MM.1S (cell line): ENCODE measurements at regions not wholly inside any gene's neighbourhood (a gene's known extent, or its start where the extent isn't known, plus 50 kb on each side); places are given as distances from the start of the nearest gene placed in this dataset.
"Not testable (repeated sequence)": the region's sequence is repeated elsewhere in the genome, so short reads cannot be mapped to it uniquely, and the experiment has no call there.

Source experiments
- DNase-seq: peaks from one replicate; pipeline ENCODE4 v3.0.0-alpha.2; 2015
- H2AFZ ChIP-seq: fragments of 300-600 bp; sonication (generic); 2 replicates; pipeline ENCODE4 v1.6.0; 2016; ENCODE audit warnings: antibody characterized with exemption, low read length
- H3F3A ChIP-seq: fragments of 300-600 bp; sonication (generic); 2 replicates; pipeline ENCODE4 v1.6.1; 2016; ENCODE audit warnings: mild to moderate bottlenecking, antibody characterized with exemption, low read length, moderate library complexity, mixed read lengths; ENCODE audit not compliant: insufficient read depth
- H3K27ac ChIP-seq: fragments of 300-600 bp; sonication (generic); 2 replicates; pipeline ENCODE4 v1.5.1; 2016; ENCODE audit warnings: mild to moderate bottlenecking, low read length
- H3K27me3 ChIP-seq: fragments of 300-600 bp; sonication (generic); replicated peaks from 2 replicates; pipeline ENCODE4 v1.6.0; 2016; ENCODE audit warnings: low read length; ENCODE audit not compliant: insufficient read depth
- H3K36me3 ChIP-seq: fragments of 300-600 bp; sonication (generic); replicated peaks from 2 replicates; pipeline ENCODE4 v1.6.1; 2016; ENCODE audit warnings: mild to moderate bottlenecking, low read length, mixed read lengths; ENCODE audit not compliant: insufficient read depth
- H3K4me1 ChIP-seq: fragments of 300-600 bp; sonication (generic); 2 replicates; pipeline ENCODE4 v1.6.1; 2016; ENCODE audit warnings: low read length, mixed read lengths
- H3K4me2 ChIP-seq: fragments of 300-600 bp; sonication (generic); 2 replicates; pipeline ENCODE4 v1.6.0; 2016; ENCODE audit warnings: low read depth, low read length
- H3K4me3 ChIP-seq: fragments of 300-600 bp; sonication (generic); 2 replicates; pipeline ENCODE4 v1.5.1; 2016; ENCODE audit warnings: low read length, mixed read lengths
- H3K79me2 ChIP-seq: fragments of 300-600 bp; sonication (generic); 2 replicates; pipeline ENCODE4 v1.6.1; 2016; ENCODE audit warnings: mixed run types, low read length, mixed read lengths
- H3K9ac ChIP-seq: fragments of 300-600 bp; sonication (generic); 2 replicates; pipeline ENCODE4 v1.6.1; 2016; ENCODE audit warnings: low read length, mixed read lengths
- H3K9me2 ChIP-seq: fragments of 300-600 bp; sonication (generic); replicated peaks from 2 replicates; pipeline ENCODE4 v1.6.1; 2016; ENCODE audit warnings: mild to moderate bottlenecking, low read length, mixed read lengths; ENCODE audit not compliant: insufficient read depth
- H3K9me3 ChIP-seq: fragments of 300-600 bp; sonication (generic); replicated peaks from 2 replicates; pipeline ENCODE4 v1.6.1; 2016; ENCODE audit warnings: mild to moderate bottlenecking, low read length, mixed read lengths; ENCODE audit not compliant: insufficient read depth
- H4K20me1 ChIP-seq: fragments of 300-600 bp; sonication (generic); 2 replicates; pipeline ENCODE4 v1.6.1; 2016; ENCODE audit warnings: mild to moderate bottlenecking, low read length, moderate library complexity, mixed read lengths; ENCODE audit not compliant: insufficient read depth
- EZH2 ChIP-seq: fragments of 300-600 bp; sonication (generic); optimal IDR thresholded peaks from 2 replicates; pipeline ENCODE3; 2017; ENCODE audit warnings: low read depth, mild to moderate bottlenecking, antibody characterized with exemption, low read length, mixed read lengths
- EZH2phosphoT487 ChIP-seq: fragments of 300-600 bp; sonication (generic); IDR thresholded peaks from 2 replicates; pipeline ENCODE4 v1.6.1; 2018; ENCODE audit warnings: antibody characterized with exemption, low read length
- TF ChIP-seq, protein P1 (sequence below): fragments of 300-600 bp; sonication (generic); IDR thresholded peaks from 2 replicates; pipeline ENCODE4 v1.5.1; 2016; ENCODE audit warnings: antibody characterized with exemption, low read length, mixed read lengths

DNA sequence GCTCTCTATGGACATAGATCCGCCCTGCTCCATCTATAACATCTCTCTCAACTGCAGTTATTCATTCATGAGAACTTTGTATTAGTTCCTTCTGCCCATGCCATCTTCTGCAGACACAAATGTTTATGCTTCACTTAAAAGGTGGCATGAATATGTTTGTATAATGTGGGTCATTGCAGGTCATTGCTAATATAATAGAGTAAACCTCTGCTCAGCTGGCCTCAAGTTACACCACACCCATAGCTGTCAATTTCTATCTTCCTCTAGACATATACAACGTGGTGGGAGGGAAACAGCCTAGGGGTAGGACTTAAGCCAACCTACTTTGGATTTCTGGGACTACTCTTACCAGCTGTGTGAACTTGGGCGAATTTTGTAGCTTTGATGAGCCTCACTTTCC, 129.8 kb downstream of the ATXN3L start:
- Histone ChIP-seq H3K9ac (no peak overlapping the region), H3K27ac (no peak overlapping the region), H3K4me1 (no peaks in the 10 kb centered on the region), H3K9me3 (no peaks in the 10 kb centered on the region), H3K36me3 (no peaks in the 10 kb centered on the region), H3K79me2 (no peaks in the 10 kb centered on the region), H3F3A (no peaks in the 10 kb centered on the region), H2AFZ (no peak overlapping the region), H3K27me3 (no peaks in the 10 kb centered on the region), H3K9me2 (no peaks in the 10 kb centered on the region), H3K4me3 (no peak overlapping the region), H4K20me1 (no peaks in the 10 kb centered on the region), H3K4me2 (no peak overlapping the region)
- TF ChIP-seq EZH2phosphoT487 (no peak), EZH2 (no peak)
- TF ChIP-seq, protein P1, sequence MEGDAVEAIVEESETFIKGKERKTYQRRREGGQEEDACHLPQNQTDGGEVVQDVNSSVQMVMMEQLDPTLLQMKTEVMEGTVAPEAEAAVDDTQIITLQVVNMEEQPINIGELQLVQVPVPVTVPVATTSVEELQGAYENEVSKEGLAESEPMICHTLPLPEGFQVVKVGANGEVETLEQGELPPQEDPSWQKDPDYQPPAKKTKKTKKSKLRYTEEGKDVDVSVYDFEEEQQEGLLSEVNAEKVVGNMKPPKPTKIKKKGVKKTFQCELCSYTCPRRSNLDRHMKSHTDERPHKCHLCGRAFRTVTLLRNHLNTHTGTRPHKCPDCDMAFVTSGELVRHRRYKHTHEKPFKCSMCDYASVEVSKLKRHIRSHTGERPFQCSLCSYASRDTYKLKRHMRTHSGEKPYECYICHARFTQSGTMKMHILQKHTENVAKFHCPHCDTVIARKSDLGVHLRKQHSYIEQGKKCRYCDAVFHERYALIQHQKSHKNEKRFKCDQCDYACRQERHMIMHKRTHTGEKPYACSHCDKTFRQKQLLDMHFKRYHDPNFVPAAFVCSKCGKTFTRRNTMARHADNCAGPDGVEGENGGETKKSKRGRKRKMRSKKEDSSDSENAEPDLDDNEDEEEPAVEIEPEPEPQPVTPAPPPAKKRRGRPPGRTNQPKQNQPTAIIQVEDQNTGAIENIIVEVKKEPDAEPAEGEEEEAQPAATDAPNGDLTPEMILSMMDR, result no peak
- DNase-seq, result no peak

DNA sequence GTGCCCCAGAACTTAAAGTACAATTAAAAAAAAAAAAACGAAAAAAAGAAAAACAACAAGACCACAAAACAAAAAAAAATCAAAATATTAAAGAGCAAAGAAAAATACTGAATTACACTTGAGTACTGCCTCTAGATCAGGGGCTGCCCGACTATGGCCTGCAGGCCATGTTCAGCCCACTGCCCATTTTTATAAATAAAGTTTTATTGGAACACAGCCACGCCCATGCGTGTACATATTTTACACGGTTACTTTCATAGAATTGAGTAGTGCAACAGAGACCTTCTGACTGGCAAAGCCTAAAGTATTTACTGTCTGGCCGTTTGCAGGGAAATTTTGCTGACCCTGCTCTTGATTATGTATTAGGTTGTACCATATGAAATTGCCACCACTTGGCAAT, 130.5 kb downstream of the ATXN3L start:
- H3K9me3 ChIP-seq, result no peaks in the 10 kb centered on the region
- TF ChIP-seq, protein P1, result no peak
- TF ChIP-seq EZH2phosphoT487, result no peak
- TF ChIP-seq EZH2, result no peak
- no peaks in the 10 kb centered on the region for H3K36me3 ChIP-seq
- H3K4me1 ChIP-seq, result no peaks in the 10 kb centered on the region
- no peaks in the 10 kb centered on the region for H3K9me2 ChIP-seq
- no peak overlapping the region for H3K4me3 ChIP-seq
- no peak overlapping the region for H3K4me2 ChIP-seq
- no peak overlapping the region for H3K27ac ChIP-seq
- H3K27me3 ChIP-seq, result no peaks in the 10 kb centered on the region
- H2AFZ ChIP-seq, result no peak overlapping the region
- no peaks in the 10 kb centered on the region for H3F3A ChIP-seq
- no peaks in the 10 kb centered on the region for H4K20me1 ChIP-seq
- H3K9ac ChIP-seq, result no peak overlapping the region
- DNase-seq, result no peak
- H3K79me2 ChIP-seq, result no peaks in the 10 kb centered on the region

DNA sequence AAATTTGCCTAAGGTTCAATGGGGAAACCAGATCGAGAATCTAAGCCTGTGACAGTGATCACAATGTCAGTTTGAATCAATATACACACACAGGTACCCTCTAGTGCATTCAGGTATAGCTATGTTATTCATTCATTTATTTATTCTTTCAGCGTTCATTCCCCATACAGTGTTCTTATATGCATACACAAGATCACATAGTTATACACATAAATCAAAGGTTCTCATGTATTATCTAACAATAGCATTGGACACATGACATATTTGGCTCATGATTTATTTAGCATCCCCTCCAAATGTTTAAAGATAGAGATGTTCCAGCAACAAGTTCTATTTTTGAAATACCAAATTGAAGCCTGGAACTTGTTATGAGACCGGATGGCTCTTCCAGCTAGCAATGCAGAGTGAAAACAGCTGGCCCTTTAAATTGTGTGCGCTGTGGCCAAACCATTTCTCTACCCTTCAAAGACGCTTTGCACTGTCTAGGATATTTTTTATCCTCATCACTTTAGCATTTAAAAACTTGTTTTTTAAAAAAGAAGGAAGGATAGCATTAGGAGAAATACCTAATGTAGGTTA, 131.0 kb downstream of the ATXN3L start:
- no peaks in the 10 kb centered on the region for H3K79me2 ChIP-seq

DNA sequence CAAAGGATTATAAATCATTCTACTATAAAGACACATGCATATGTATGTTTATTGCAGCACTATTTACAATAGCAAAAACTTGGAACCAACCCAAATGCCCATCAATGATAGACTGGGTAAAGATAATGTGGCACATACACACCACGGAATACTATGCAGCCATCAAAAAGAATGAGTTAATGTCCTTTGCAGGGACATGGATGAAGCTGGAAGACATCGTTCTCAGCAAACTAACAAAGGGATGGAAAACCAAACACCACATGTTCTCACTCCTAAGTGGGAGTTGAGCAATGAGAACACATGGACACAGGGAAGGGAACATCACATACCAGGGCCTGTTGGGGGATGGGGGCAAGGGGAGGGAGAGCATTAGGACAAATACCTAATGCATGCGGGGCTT, 133.2 kb downstream of the ATXN3L start:
- not testable (repeated sequence) for H3K4me1 ChIP-seq, H4K20me1 ChIP-seq, H3K9me2 ChIP-seq, H3K9ac ChIP-seq, H3K36me3 ChIP-seq, H3K79me2 ChIP-seq, H3K27ac ChIP-seq, H2AFZ ChIP-seq, H3F3A ChIP-seq, H3K4me2 ChIP-seq, H3K9me3 ChIP-seq, H3K27me3 ChIP-seq, H3K4me3 ChIP-seq, DNase-seq

More for the DNA sequence above, 131.0 kb downstream of the ATXN3L start:
- Histone ChIP-seq H3K9ac (no peak overlapping the region), H3K9me2 (no peaks in the 10 kb centered on the region), H3K27me3 (no peaks in the 10 kb centered on the region), H3K4me1 (no peaks in the 10 kb centered on the region), H4K20me1 (no peaks in the 10 kb centered on the region), H3K9me3 (no peaks in the 10 kb centered on the region), H2AFZ (no peak overlapping the region), H3K36me3 (no peaks in the 10 kb centered on the region), H3K4me2 (no peak overlapping the region), H3K27ac (no peak overlapping the region), H3K4me3 (no peak overlapping the region), H3F3A (no peaks in the 10 kb centered on the region)
- no peak for DNase-seq
- TF ChIP-seq EZH2phosphoT487 (no peak), EZH2 (no peak)
- TF ChIP-seq, protein P1, result no peak
